Neural cell (in vitro differentiated cells): ENCODE measurements at regions not wholly inside any gene's neighbourhood (a gene's known extent, or its start where the extent isn't known, plus 50 kb on each side); places are given as distances from the start of the nearest gene placed in this dataset.

Source experiments
- H2AFZ ChIP-seq: fragments of 200-600, 300-800 bp; sonication (generic), shearing (Covaris generic); 2 replicates; pipeline ENCODE4 v1.6.0; 2014; ENCODE audit warnings: low read depth, mild to moderate bottlenecking, antibody characterized with exemption, low read length, moderate library complexity
- H3F3A ChIP-seq: fragments of 200-600 bp; shearing (Covaris generic); 2 replicates; pipeline ENCODE4 v1.6.1; 2016; ENCODE audit warnings: mild to moderate bottlenecking, moderate library complexity, mixed read lengths, antibody characterized with exemption, low read length; ENCODE audit not compliant: insufficient read depth, poor library complexity, severe bottlenecking
- H3K27ac ChIP-seq: fragments of 200-600, 300-800 bp; sonication (generic), shearing (Covaris generic); 2 replicates; pipeline ENCODE4 v1.5.1; 2014; ENCODE audit warnings: mild to moderate bottlenecking, low read length, moderate library complexity
- H3K27me3 ChIP-seq: fragments of 300-800, 200-600 bp; sonication (generic), shearing (Covaris generic); 2 replicates; pipeline ENCODE4 v1.6.0; 2014; ENCODE audit warnings: mild to moderate bottlenecking, low read depth, low read length, moderate library complexity; ENCODE audit not compliant: insufficient read depth
- H3K36me3 ChIP-seq: fragments of 300-800, 200-600 bp; sonication (generic), shearing (Covaris generic); 2 replicates; pipeline ENCODE4 v1.5.1; 2014; ENCODE audit warnings: mild to moderate bottlenecking, antibody characterized with exemption, low read length, moderate library complexity; ENCODE audit not compliant: insufficient read depth
- H3K4me2 ChIP-seq: fragments of 300-800, 200-600 bp; sonication (generic), shearing (Covaris generic); 2 replicates; pipeline ENCODE4 v1.6.0; 2014; ENCODE audit warnings: mild to moderate bottlenecking, low read length
- H3K4me3 ChIP-seq: fragments of 300-800, 200-600 bp; sonication (generic), shearing (Covaris generic); 2 replicates; pipeline ENCODE4 v1.5.1; 2014; ENCODE audit warnings: mild to moderate bottlenecking, low read length, moderate library complexity
- H3K79me2 ChIP-seq: fragments of 200-600 bp; shearing (Covaris generic); replicated peaks from 2 replicates; pipeline ENCODE4 v1.6.0; 2014; ENCODE audit warnings: mild to moderate bottlenecking, low read length, moderate library complexity; ENCODE audit not compliant: insufficient read depth
- H3K9ac ChIP-seq: fragments of 300-800, 200-600 bp; sonication (generic), shearing (Covaris generic); 2 replicates; pipeline ENCODE4 v1.6.1; 2016; ENCODE audit warnings: mild to moderate bottlenecking, low read length, mixed read lengths
- H3K9me2 ChIP-seq: fragments of 200-600 bp; shearing (Covaris generic); 2 replicates; pipeline ENCODE4 v1.6.1; 2016; ENCODE audit warnings: mild to moderate bottlenecking, low read length, mixed read lengths; ENCODE audit not compliant: insufficient read depth
- H3K9me3 ChIP-seq: fragments of 200-600, 300-800 bp; sonication (generic), shearing (Covaris generic); 2 replicates; pipeline ENCODE4 v1.6.1; 2016; ENCODE audit warnings: mild to moderate bottlenecking, mixed run types, low read length, moderate library complexity, mixed read lengths
- H4K20me1 ChIP-seq: fragments of 200-600 bp; shearing (Covaris generic); 2 replicates; pipeline ENCODE4 v1.6.1; 2016; ENCODE audit warnings: mild to moderate bottlenecking, mixed run types; ENCODE audit not compliant: insufficient read depth
- EP300 ChIP-seq: fragments of 450-650 bp; conservative IDR thresholded peaks from 2 replicates; pipeline ENCODE4 v1.6.1; 2014; ENCODE audit warnings: antibody characterized with exemption, mild to moderate bottlenecking, moderate library complexity; ENCODE audit not compliant: poor library complexity, severe bottlenecking
- EZH2 ChIP-seq: fragments of 200-600, 300-800 bp; shearing (Covaris generic), sonication (generic); IDR thresholded peaks from 2 replicates; pipeline ENCODE4 v1.6.1; 2014; ENCODE audit warnings: antibody characterized with exemption, low read length, borderline replicate concordance, mild to moderate bottlenecking; ENCODE audit not compliant: insufficient read depth, poor library complexity, severe bottlenecking
- MXI1 ChIP-seq: fragments of 450-650 bp; conservative IDR thresholded peaks from 2 replicates; pipeline ENCODE4 v1.6.1; 2014; ENCODE audit warnings: antibody characterized with exemption, mild to moderate bottlenecking; ENCODE audit not compliant: poor library complexity, severe bottlenecking
- POLR2AphosphoS5 ChIP-seq: IDR thresholded peaks from 2 replicates; pipeline ENCODE4 v1.6.1; 2012
- RAD21 ChIP-seq: fragments of 450-650 bp; conservative IDR thresholded peaks from 2 replicates; pipeline ENCODE4 v1.6.1; 2014; ENCODE audit warnings: antibody characterized with exemption, mild to moderate bottlenecking, moderate library complexity
- SMC3 ChIP-seq: fragments of 450-650 bp; conservative IDR thresholded peaks from 2 replicates; pipeline ENCODE4 v1.6.1; 2014; ENCODE audit warnings: antibody characterized with exemption, mild to moderate bottlenecking, moderate library complexity; ENCODE audit not compliant: poor library complexity
- TAF1 ChIP-seq: IDR thresholded peaks from 2 replicates; pipeline ENCODE4 v1.6.1; 2012; ENCODE audit warnings: low read depth
- TF ChIP-seq, protein P1 (sequence below): fragments of 450-650 bp; IDR thresholded peaks from 2 replicates; pipeline ENCODE4 v1.5.1; 2014; ENCODE audit warnings: antibody characterized with exemption, mild to moderate bottlenecking, moderate library complexity; ENCODE audit not compliant: poor library complexity, severe bottlenecking
- TF ChIP-seq, protein P2 (sequence below): IDR thresholded peaks from 2 replicates; pipeline ENCODE4 v1.6.1; 2012; ENCODE audit warnings: borderline replicate concordance

DNA sequence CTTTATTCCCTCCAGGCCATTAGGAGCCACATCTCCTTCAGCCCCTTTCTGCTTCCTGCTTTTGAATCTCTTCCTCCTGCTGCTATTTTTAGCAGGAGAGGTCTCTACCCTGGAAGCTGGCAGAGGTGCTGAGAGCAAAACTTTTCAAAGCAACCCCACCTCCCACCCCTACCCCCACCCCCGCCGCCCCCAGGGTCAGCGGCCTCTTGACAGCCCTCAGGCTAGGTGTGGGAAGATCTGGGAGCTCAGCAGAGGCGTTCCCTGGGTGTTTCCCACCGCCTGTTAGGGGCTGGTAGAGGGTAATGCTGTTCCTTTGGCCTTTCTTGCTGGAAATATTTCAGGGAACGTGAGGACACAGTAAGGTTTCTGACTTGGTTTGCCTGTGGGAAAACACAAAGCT is 112.5 kb upstream of the CACHD1 start:
- TF ChIP-seq TAF1 (no peak), EP300 (no peak), SMC3 (no peak), RAD21 (no peak), POLR2AphosphoS5 (no peak), MXI1 (no peak), EZH2 (no peak)
- TF ChIP-seq, protein P1, sequence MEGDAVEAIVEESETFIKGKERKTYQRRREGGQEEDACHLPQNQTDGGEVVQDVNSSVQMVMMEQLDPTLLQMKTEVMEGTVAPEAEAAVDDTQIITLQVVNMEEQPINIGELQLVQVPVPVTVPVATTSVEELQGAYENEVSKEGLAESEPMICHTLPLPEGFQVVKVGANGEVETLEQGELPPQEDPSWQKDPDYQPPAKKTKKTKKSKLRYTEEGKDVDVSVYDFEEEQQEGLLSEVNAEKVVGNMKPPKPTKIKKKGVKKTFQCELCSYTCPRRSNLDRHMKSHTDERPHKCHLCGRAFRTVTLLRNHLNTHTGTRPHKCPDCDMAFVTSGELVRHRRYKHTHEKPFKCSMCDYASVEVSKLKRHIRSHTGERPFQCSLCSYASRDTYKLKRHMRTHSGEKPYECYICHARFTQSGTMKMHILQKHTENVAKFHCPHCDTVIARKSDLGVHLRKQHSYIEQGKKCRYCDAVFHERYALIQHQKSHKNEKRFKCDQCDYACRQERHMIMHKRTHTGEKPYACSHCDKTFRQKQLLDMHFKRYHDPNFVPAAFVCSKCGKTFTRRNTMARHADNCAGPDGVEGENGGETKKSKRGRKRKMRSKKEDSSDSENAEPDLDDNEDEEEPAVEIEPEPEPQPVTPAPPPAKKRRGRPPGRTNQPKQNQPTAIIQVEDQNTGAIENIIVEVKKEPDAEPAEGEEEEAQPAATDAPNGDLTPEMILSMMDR = no peak
- TF ChIP-seq, protein P2, sequence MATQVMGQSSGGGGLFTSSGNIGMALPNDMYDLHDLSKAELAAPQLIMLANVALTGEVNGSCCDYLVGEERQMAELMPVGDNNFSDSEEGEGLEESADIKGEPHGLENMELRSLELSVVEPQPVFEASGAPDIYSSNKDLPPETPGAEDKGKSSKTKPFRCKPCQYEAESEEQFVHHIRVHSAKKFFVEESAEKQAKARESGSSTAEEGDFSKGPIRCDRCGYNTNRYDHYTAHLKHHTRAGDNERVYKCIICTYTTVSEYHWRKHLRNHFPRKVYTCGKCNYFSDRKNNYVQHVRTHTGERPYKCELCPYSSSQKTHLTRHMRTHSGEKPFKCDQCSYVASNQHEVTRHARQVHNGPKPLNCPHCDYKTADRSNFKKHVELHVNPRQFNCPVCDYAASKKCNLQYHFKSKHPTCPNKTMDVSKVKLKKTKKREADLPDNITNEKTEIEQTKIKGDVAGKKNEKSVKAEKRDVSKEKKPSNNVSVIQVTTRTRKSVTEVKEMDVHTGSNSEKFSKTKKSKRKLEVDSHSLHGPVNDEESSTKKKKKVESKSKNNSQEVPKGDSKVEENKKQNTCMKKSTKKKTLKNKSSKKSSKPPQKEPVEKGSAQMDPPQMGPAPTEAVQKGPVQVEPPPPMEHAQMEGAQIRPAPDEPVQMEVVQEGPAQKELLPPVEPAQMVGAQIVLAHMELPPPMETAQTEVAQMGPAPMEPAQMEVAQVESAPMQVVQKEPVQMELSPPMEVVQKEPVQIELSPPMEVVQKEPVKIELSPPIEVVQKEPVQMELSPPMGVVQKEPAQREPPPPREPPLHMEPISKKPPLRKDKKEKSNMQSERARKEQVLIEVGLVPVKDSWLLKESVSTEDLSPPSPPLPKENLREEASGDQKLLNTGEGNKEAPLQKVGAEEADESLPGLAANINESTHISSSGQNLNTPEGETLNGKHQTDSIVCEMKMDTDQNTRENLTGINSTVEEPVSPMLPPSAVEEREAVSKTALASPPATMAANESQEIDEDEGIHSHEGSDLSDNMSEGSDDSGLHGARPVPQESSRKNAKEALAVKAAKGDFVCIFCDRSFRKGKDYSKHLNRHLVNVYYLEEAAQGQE = no peak
- no peak overlapping the region for H2AFZ ChIP-seq

DNA sequence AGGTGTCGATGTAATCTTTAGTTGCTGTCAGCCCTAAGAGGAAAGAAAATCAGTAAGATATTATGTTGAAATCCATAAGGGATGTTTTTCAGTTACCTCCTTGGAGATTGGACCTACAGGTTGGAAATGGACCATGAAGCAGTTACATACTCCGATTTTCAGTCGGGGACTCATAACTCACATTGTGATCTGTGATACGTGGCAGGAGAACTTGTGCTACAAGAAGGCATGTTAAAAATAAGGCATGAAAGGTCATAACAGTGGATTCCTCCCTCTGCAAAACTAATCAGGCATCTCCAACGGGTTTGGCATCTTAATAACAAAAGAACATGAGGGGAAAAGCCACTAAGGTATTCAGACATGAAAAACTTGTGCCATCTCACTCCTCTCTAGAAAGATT is 111.2 kb upstream of the CACHD1 start:
- Histone ChIP-seq H3K9me2 (no peaks in the 10 kb centered on the region), H3K27me3 (no peaks in the 10 kb centered on the region), H3F3A (no peaks in the 10 kb centered on the region), H3K36me3 (no peaks in the 10 kb centered on the region), H3K4me2 (no peak overlapping the region), H4K20me1 (no peaks in the 10 kb centered on the region), H3K27ac (no peak overlapping the region), H3K9ac (no peak overlapping the region), H3K79me2 (no peaks in the 10 kb centered on the region), H3K4me3 (no peak overlapping the region), H2AFZ (no peak overlapping the region), H3K9me3 (no peaks in the 10 kb centered on the region)
- no peak for TF ChIP-seq POLR2AphosphoS5
- no peak for TF ChIP-seq EP300
- TF ChIP-seq, protein P1 = no peak
- TF ChIP-seq EZH2 = no peak
- TF ChIP-seq TAF1 = no peak
- TF ChIP-seq, protein P2 = no peak
- no peak for TF ChIP-seq MXI1

More for the DNA sequence above, 112.5 kb upstream of the CACHD1 start:
- no peaks in the 10 kb centered on the region for H3K36me3 ChIP-seq
- H3K79me2 ChIP-seq = no peaks in the 10 kb centered on the region
- H3K4me3 ChIP-seq = no peak overlapping the region
- H3K27ac ChIP-seq = no peak overlapping the region
- no peaks in the 10 kb centered on the region for H3K9me3 ChIP-seq
- no peaks in the 10 kb centered on the region for H3K27me3 ChIP-seq
- no peaks in the 10 kb centered on the region for H3F3A ChIP-seq
- H3K9me2 ChIP-seq = no peaks in the 10 kb centered on the region
- no peak overlapping the region for H3K4me2 ChIP-seq
- no peak overlapping the region for H3K9ac ChIP-seq
- H4K20me1 ChIP-seq = no peaks in the 10 kb centered on the region
